HCT116 (cell line): ENCODE measurements at regions not wholly inside any gene's neighbourhood (a gene's known extent, or its start where the extent isn't known, plus 50 kb on each side); places are given as distances from the start of the nearest gene placed in this dataset.

Experiments
- ATAC-seq: fragments of 200-7000 bp; cut with Tn5 transposase; 2 replicates; pipeline ENCODE4 v1.9.1; 2020; ENCODE audit warnings: mild to moderate bottlenecking, moderate library complexity
- BruUV-seq: library from RNA; stranded (reverse); fragments of 400-500 nt; replicated peaks from 2 replicates; lab custom pipeline; 2021; lab: Mats Ljungman, UMichigan
- CTCF ChIA-PET: fragments of 300-600 bp; sonication (Branson Sonifier 250); formaldehyde crosslinking; loops from one replicate; lab custom pipeline; 2021; ENCODE audit warnings: antibody characterized with exemption; lab: Charles Lee
- POLR2A ChIA-PET: fragments of 300-600, 350-600 bp; sonication (Branson Sonifier 250); formaldehyde crosslinking; loops from one replicate; lab custom pipeline; 2021; ENCODE audit warnings: antibody characterized with exemption; lab: Charles Lee
- RAD21 ChIA-PET, 2 experiments: fragments of 300-600 bp; sonication (Branson Sonifier 250); formaldehyde crosslinking; loops; one replicate each; lab custom pipeline; 2023; ENCODE audit warnings: low total read pairs in 2 of 2; ENCODE audit not compliant: uncharacterized antibody in 2 of 2, unreplicated experiment in 2 of 2, low non-redundant PET in 1 of 2; lab: Charles Lee
- DNase-seq: peaks from one replicate; pipeline ENCODE4 v3.0.0-alpha.2; 2010; ENCODE audit warnings: low read depth, low spot score
- H2AFZ ChIP-seq: fragments of 200-600 bp; shearing (Covaris generic), sonication (generic); 2 replicates; pipeline ENCODE4 v1.6.1; 2017; ENCODE audit warnings: low read depth, mixed run types, mixed read lengths, antibody characterized with exemption, low read length; ENCODE audit not compliant: poor library complexity, severe bottlenecking
- H3K27ac ChIP-seq: 2 replicates; pipeline ENCODE4 v1.5.1; 2012; ENCODE audit warnings: low read depth, low read length
- H3K27me3 ChIP-seq: fragments of 200-600 bp; sonication (generic); 2 replicates; pipeline ENCODE4 v1.6.1; 2016; ENCODE audit warnings: mixed run types, low read length, mixed read lengths; ENCODE audit not compliant: insufficient read depth
- H3K36me3 ChIP-seq, 2 experiments: fragments of 200-500 bp in 1 of 2; fragments of 200-600 bp in 1 of 2; sonication (Bioruptor generic) in 1 of 2; sonication (generic) in 1 of 2; 2 replicates each; pipeline versions ENCODE4 v1.5.1 to v1.6.1; 2014 to 2016; ENCODE audit warnings: low read length in 2 of 2, inconsistent platforms in 1 of 2, mixed read lengths in 1 of 2, mixed run types in 1 of 2; ENCODE audit not compliant: insufficient read depth in 2 of 2, control insufficient read depth in 1 of 2
- H3K4me1 ChIP-seq, 2 experiments: fragments of 200-600 bp in 1 of 2; sonication (generic) in 1 of 2; 2 replicates each; pipeline versions ENCODE4 v1.5.1 to v1.6.1; 2012 to 2017; ENCODE audit warnings: low read length in 2 of 2, inconsistent platforms in 1 of 2, mild to moderate bottlenecking in 1 of 2, mixed read lengths in 1 of 2, mixed run types in 1 of 2, moderate library complexity in 1 of 2; ENCODE audit not compliant: insufficient read depth in 2 of 2, control insufficient read depth in 1 of 2
- H3K4me2 ChIP-seq: fragments of 200-600 bp; sonication (generic); 2 replicates; pipeline ENCODE4 v1.6.1; 2017; ENCODE audit warnings: mixed run types, low read length, mixed read lengths
- H3K4me3 ChIP-seq, 2 experiments: fragments of 200-600 bp in 1 of 2; sonication (generic) in 1 of 2; replicated peaks in 1 of 2; 2 replicates each; pipeline ENCODE4 v1.5.1; 2011 to 2016; ENCODE audit warnings: low read length in 2 of 2, control low read depth in 1 of 2, low read depth in 1 of 2, mild to moderate bottlenecking in 1 of 2, mixed read lengths in 1 of 2, mixed run types in 1 of 2
- H3K79me2 ChIP-seq: fragments of 200-600 bp; sonication (generic); 2 replicates; pipeline ENCODE4 v1.6.1; 2017; ENCODE audit warnings: mild to moderate bottlenecking, mixed run types, low read length, moderate library complexity, mixed read lengths; ENCODE audit not compliant: insufficient read depth
- H3K9ac ChIP-seq: fragments of 200-600 bp; sonication (generic); 2 replicates; pipeline ENCODE4 v1.6.1; 2016; ENCODE audit warnings: low read length, mixed read lengths
- H3K9me2 ChIP-seq: fragments of 200-600 bp; sonication (generic), shearing (Covaris generic); 2 replicates; pipeline ENCODE4 v1.6.1; 2017; ENCODE audit warnings: mixed run types, mild to moderate bottlenecking, moderate library complexity; ENCODE audit not compliant: insufficient read depth
- H3K9me3 ChIP-seq, 2 experiments: fragments of 200-500 bp in 1 of 2; fragments of 200-600 bp in 1 of 2; sonication (Bioruptor generic) in 1 of 2; sonication (generic) in 1 of 2; 2 replicates each; pipeline ENCODE4 v1.6.1; 2014 to 2017; ENCODE audit warnings: low read length in 2 of 2, mixed read lengths in 2 of 2, inconsistent platforms in 1 of 2, low read depth in 1 of 2, mild to moderate bottlenecking in 1 of 2, mixed run types in 1 of 2, moderate library complexity in 1 of 2; ENCODE audit not compliant: control insufficient read depth in 1 of 2, insufficient read depth in 1 of 2
- H4K20me1 ChIP-seq: fragments of 200-600 bp; sonication (generic), shearing (Covaris generic); 2 replicates; pipeline ENCODE4 v1.6.1; 2017; ENCODE audit warnings: mixed run types, mild to moderate bottlenecking, moderate library complexity; ENCODE audit not compliant: insufficient read depth
- ATF3 ChIP-seq: IDR thresholded peaks from 2 replicates; pipeline ENCODE4 v1.6.1; 2012
- FOSL1 ChIP-seq: IDR thresholded peaks from 2 replicates; pipeline ENCODE4 v1.6.1; 2012; ENCODE audit warnings: low read depth
- JUND ChIP-seq: IDR thresholded peaks from 2 replicates; pipeline ENCODE4 v1.6.1; 2012
- POLR2AphosphoS5 ChIP-seq: IDR thresholded peaks from 2 replicates; pipeline ENCODE4 v1.6.1; 2011; ENCODE audit warnings: mild to moderate bottlenecking, low read depth, low read length, moderate library complexity
- RAD21 ChIP-seq: IDR thresholded peaks from 2 replicates; pipeline ENCODE4 v1.6.1; 2012; ENCODE audit warnings: low read depth, mild to moderate bottlenecking
- REST ChIP-seq: IDR thresholded peaks from 2 replicates; pipeline ENCODE4 v1.6.1; 2012; ENCODE audit warnings: low read depth
- intact Hi-C: fragments of 100-400 bp; cut with micrococcal nuclease; formaldehyde crosslinking; loops from 2 replicates; pipeline ENCODE4 v1.10.0; 2022

- TF ChIP-seq POLR2AphosphoS5 (no peak), FOSL1 (no peak), JUND (no peak)
These were observed 296.6 kb upstream of the LMCD1 start (continued) for GRCh38 chr3:8204853-8205650.

DNA sequence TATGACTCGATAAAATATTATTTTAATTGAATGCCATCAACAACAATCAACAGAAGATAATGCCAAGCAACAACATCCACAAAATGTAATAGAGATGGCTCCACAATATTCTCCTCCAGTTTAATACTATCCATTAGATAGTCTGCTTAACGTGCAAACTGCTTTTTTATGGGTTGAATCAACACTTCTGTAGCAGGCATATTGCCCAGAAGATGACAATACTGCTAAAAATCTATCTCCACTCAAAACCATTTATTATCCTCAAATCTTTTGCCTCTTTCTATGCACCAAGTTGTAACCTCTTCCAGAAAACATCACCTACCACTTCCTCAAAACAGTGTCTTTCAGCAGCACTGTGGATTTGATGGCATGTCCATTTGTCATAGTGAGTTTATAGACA lies 295.7 kb upstream of the LMCD1 start:
- H2AFZ ChIP-seq = no peak overlapping the region
- ChIA-PET POLR2A (no interaction called here), RAD21 (no interaction called here), CTCF (no interaction called here)
- no peaks in the 10 kb centered on the region for H3K79me2 ChIP-seq
- H3K27me3 ChIP-seq = no peaks in the 10 kb centered on the region
- H3K36me3 ChIP-seq = no peaks in the 10 kb centered on the region
- DNase-seq (no peak), ATAC-seq (no peak)
- no peak overlapping the region for H3K4me3 ChIP-seq
- no peak overlapping the region for H3K4me2 ChIP-seq
- no peaks in the 10 kb centered on the region for H3K9me3 ChIP-seq
- no peak overlapping the region for H3K27ac ChIP-seq
- peaks cover 0 to 7% of the 10 kb centered on the region in 2 experiments; a peak in 1 of 4 replicates for H3K4me1 ChIP-seq
- no peak overlapping the region for H3K9ac ChIP-seq
- H4K20me1 ChIP-seq = no peaks in the 10 kb centered on the region
- TF ChIP-seq REST = no peak
- TF ChIP-seq ATF3 = no peak
- TF ChIP-seq RAD21 = no peak
- no peaks in the 10 kb centered on the region for H3K9me2 ChIP-seq
- intact Hi-C loops = no loop called here
- no TSS peak for BruUV-seq
